Right lobe of liver (tissue), 4 donors: ENCODE measurements at regions not wholly inside any gene's neighbourhood (a gene's known extent, or its start where the extent isn't known, plus 50 kb on each side); places are given as distances from the start of the nearest gene placed in this dataset.

ENCODE experiments used
- POLR2A ChIP-seq: fragments of 450-650 bp; IDR thresholded peaks from one replicate; pipeline ENCODE4 v1.6.1; 2017; ENCODE audit warnings: antibody characterized with exemption, mild to moderate bottlenecking
- TF ChIP-seq, protein P1 (sequence below), 4 donors: fragments of 200-600 bp in 3 of 4; fragments of 450-650 bp in 1 of 4; IDR thresholded peaks; one replicate each; pipeline versions ENCODE4 v1.5.1 to v1.8.0; 2016 to 2022; ENCODE audit warnings: antibody characterized with exemption in 4 of 4, mild to moderate bottlenecking in 2 of 4
- donor health status: DM: no; HTN: no; CAD: no.
- donor health status: DM: no; HTN: no; CAD: no.
- donor health status: DM: no; HTN: yes; CAD: no.

DNA sequence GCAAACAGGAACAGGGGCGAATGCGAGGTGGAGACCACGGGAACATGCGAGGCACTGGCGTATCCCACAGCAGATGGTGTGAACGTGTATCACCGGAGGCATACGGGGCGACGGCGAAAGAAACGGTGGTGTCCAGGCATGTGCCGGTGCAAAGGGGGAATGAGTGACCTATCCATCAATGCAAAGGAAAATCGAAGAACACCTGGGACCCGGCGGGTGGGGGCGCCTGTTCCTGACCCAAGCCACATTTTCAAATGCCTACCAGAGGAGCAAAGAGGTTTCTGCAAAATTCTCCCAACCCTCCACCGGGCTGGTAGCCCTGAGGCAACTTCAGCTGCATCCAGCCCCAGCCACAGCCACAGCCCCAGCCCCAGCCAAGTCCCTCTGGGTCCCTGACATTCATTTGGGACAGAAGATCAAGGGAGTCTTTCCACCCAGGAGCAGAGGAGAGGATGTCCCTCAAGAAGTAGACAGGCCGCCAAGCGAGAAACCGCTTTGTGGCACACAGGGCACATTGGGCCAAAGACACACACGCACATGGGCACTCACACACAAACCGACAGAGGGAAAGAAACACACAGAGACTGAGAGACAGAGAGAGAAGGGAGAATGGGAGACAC is 164.0 kb upstream of the ZNF337 start:
- TF ChIP-seq, protein P1, sequence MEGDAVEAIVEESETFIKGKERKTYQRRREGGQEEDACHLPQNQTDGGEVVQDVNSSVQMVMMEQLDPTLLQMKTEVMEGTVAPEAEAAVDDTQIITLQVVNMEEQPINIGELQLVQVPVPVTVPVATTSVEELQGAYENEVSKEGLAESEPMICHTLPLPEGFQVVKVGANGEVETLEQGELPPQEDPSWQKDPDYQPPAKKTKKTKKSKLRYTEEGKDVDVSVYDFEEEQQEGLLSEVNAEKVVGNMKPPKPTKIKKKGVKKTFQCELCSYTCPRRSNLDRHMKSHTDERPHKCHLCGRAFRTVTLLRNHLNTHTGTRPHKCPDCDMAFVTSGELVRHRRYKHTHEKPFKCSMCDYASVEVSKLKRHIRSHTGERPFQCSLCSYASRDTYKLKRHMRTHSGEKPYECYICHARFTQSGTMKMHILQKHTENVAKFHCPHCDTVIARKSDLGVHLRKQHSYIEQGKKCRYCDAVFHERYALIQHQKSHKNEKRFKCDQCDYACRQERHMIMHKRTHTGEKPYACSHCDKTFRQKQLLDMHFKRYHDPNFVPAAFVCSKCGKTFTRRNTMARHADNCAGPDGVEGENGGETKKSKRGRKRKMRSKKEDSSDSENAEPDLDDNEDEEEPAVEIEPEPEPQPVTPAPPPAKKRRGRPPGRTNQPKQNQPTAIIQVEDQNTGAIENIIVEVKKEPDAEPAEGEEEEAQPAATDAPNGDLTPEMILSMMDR (IDR thresholded peaks at IDR 0.05), result no peak
- no peak for TF ChIP-seq POLR2A
